ENCODE measurements at regions not wholly inside any gene's neighbourhood (a gene's known extent, or its start where the extent isn't known, plus 50 kb on each side); places are given as distances from the start of the nearest gene placed in this dataset.
"Not testable (repeated sequence)": the region's sequence is repeated elsewhere in the genome, so short reads cannot be mapped to it uniquely, and the experiment has no call there.

- no peaks in the 10 kb centered on the region for H3K9me3 ChIP-seq (ENCODE audit: insufficient read depth, low read depth, low read length)
- no peaks in the 10 kb centered on the region for H3K36me3 ChIP-seq (ENCODE audit: insufficient read depth, low read depth, low read length)
- no peak overlapping the region for H3K9ac ChIP-seq (ENCODE audit: low read depth, low read length)
- H3K4me3 ChIP-seq (ENCODE audit: low read length) = no peak overlapping the region
- no peaks in the 10 kb centered on the region for H3K27me3 ChIP-seq (ENCODE audit: insufficient read depth, low read length)
- no peak overlapping the region for H3K27ac ChIP-seq (ENCODE audit: low read length)
- no peaks in the 10 kb centered on the region for H3K4me1 ChIP-seq (ENCODE audit: insufficient read depth, low read length)
These were observed 485.4 kb downstream of the USP25 start for GRCh38 chr21:16215193-16215592.

DNA sequence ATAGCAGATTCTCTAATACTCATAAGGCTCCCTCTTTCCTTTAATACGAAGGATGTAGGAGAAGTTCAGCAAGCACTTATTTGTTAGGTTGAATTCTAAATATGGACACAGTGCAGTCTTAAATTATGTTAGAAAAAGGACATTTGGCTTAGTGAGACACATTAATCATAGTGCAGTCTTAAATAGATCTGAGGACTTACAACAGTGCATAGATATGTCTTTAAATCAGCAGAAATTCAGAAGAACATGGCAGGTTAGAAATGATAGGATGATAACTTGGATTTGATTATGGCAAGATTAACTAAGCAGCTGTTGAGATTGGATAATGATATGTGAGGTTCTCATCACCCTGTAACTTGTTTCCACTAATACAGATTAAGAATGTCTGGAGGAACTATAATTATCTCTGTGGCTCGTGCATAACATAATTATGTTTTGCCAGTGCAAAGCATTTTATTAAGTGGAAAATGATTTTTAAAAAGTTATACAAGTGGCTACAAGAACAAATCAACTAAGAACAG lies 485.9 kb downstream of the USP25 start:
- no peak overlapping the region for H3K4me3 ChIP-seq (ENCODE audit: low read length)
- H3K27me3 ChIP-seq (ENCODE audit: insufficient read depth, low read length) = no peaks in the 10 kb centered on the region
- no peaks in the 10 kb centered on the region for H3K4me1 ChIP-seq (ENCODE audit: insufficient read depth, low read length)
- no peak overlapping the region for H3K27ac ChIP-seq (ENCODE audit: low read length)
- no peaks in the 10 kb centered on the region for H3K36me3 ChIP-seq (ENCODE audit: insufficient read depth, low read depth, low read length)
- H3K9me3 ChIP-seq (ENCODE audit: insufficient read depth, low read depth, low read length) = no peaks in the 10 kb centered on the region
- no peak overlapping the region for H3K9ac ChIP-seq (ENCODE audit: low read depth, low read length)

GRCh38 chr21:16216288-16216962 lies 486.6 kb downstream of the USP25 start:
- Histone ChIP-seq H3K9me3 (ENCODE audit: insufficient read depth, low read depth, low read length) (no peaks in the 10 kb centered on the region), H3K9ac (ENCODE audit: low read depth, low read length) (no peak overlapping the region)

DNA sequence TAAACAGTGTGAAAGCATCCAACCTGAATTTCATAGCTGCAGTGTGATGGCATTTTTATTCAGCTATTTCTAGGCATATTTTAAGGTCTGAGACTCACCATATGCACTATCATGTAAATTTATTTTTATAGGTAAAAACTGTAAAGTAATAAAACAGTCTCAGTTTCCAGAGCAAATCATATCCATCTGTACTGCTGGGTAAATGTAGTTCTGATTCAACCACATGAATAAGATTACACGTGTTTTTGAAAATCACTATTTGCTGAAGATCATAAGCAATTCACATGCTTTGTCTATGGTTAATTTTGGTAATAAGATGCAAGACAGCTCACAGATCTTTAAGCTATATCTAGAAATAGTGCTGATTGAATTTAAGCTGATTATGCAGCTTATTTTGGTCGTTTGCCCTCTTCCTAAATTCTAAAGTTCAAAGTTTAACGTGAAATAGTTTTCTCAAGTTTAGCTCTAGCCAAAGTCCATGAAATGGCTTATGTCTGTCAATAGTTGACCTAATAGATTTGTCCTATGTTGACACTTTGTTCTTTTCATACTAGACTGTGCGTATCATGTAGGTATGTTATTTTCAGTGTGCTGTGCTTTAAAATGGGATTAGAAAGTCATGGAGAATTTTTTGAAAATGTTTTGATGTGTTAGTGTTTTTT lies 489.0 kb downstream of the USP25 start:
- Histone ChIP-seq H3K4me3 (ENCODE audit: low read length) (no peak overlapping the region), H3K9me3 (ENCODE audit: insufficient read depth, low read depth, low read length) (no peaks in the 10 kb centered on the region), H3K4me1 (ENCODE audit: insufficient read depth, low read length) (no peaks in the 10 kb centered on the region), H3K9ac (ENCODE audit: low read depth, low read length) (no peak overlapping the region), H3K36me3 (ENCODE audit: insufficient read depth, low read depth, low read length) (no peaks in the 10 kb centered on the region), H3K27ac (ENCODE audit: low read length) (no peak overlapping the region), H3K27me3 (ENCODE audit: insufficient read depth, low read length) (no peaks in the 10 kb centered on the region)

More at GRCh38 chr21:16216288-16216962, 486.6 kb downstream of the USP25 start:
- Histone ChIP-seq H3K4me1 (ENCODE audit: insufficient read depth, low read length) (no peaks in the 10 kb centered on the region), H3K27ac (ENCODE audit: low read length) (no peak overlapping the region), H3K4me3 (ENCODE audit: low read length) (no peak overlapping the region), H3K36me3 (ENCODE audit: insufficient read depth, low read depth, low read length) (no peaks in the 10 kb centered on the region), H3K27me3 (ENCODE audit: insufficient read depth, low read length) (no peaks in the 10 kb centered on the region)

DNA sequence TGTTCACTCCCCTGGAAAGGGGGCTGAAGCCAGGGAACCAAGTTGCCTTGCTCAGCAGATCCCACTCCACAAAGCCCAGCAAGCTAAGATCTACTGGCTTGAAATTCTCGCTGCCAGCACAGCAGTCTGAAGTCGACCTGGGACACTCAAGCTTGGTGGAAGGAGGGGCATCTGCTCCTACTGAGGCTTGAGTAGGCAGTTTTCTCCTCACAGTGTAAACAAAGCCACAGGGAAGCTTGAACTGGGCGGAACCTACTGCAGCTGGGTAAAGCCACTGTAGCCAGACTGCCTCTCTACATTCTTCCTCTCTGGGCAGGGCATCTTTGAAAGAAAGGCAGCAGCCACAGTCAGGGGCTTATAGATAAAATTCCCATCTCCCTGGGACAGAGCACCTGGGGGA lies 495.0 kb downstream of the USP25 start:
- not testable (repeated sequence) for H3K27ac ChIP-seq (ENCODE audit: low read length); H3K27me3 ChIP-seq (ENCODE audit: insufficient read depth, low read length); H3K9me3 ChIP-seq (ENCODE audit: insufficient read depth, low read depth, low read length); H3K4me1 ChIP-seq (ENCODE audit: insufficient read depth, low read length); H3K4me3 ChIP-seq (ENCODE audit: low read length); H3K9ac ChIP-seq (ENCODE audit: low read depth, low read length); H3K36me3 ChIP-seq (ENCODE audit: insufficient read depth, low read depth, low read length)

GRCh38 chr21:16239659-16240265 lies 510.0 kb downstream of the USP25 start:
- H3K9ac ChIP-seq (ENCODE audit: low read depth, low read length) = no peak overlapping the region
- H3K9me3 ChIP-seq (ENCODE audit: insufficient read depth, low read depth, low read length) = no peaks in the 10 kb centered on the region
- no peak overlapping the region for H3K4me3 ChIP-seq (ENCODE audit: low read length)
- H3K36me3 ChIP-seq (ENCODE audit: insufficient read depth, low read depth, low read length) = no peaks in the 10 kb centered on the region
- peaks cover 15% of the 10 kb centered on the region; the same call in 1 of the 2 replicates for H3K4me1 ChIP-seq (ENCODE audit: insufficient read depth, low read length)
- H3K27me3 ChIP-seq (ENCODE audit: insufficient read depth, low read length) = peaks cover 43% of the 10 kb centered on the region
- H3K27ac ChIP-seq (ENCODE audit: low read length) = no peak overlapping the region

GRCh38 chr21:16241016-16241415 lies 511.2 kb downstream of the USP25 start:
- Histone ChIP-seq H3K9me3 (ENCODE audit: insufficient read depth, low read depth, low read length) (no peaks in the 10 kb centered on the region), H3K27ac (ENCODE audit: low read length) (no peak overlapping the region), H3K4me3 (ENCODE audit: low read length) (no peak overlapping the region), H3K9ac (ENCODE audit: low read depth, low read length) (no peak overlapping the region), H3K27me3 (ENCODE audit: insufficient read depth, low read length) (peaks cover 43% of the 10 kb centered on the region), H3K4me1 (ENCODE audit: insufficient read depth, low read length) (peaks cover 15% of the 10 kb centered on the region; the same call in 1 of the 2 replicates), H3K36me3 (ENCODE audit: insufficient read depth, low read depth, low read length) (no peaks in the 10 kb centered on the region)

DNA sequence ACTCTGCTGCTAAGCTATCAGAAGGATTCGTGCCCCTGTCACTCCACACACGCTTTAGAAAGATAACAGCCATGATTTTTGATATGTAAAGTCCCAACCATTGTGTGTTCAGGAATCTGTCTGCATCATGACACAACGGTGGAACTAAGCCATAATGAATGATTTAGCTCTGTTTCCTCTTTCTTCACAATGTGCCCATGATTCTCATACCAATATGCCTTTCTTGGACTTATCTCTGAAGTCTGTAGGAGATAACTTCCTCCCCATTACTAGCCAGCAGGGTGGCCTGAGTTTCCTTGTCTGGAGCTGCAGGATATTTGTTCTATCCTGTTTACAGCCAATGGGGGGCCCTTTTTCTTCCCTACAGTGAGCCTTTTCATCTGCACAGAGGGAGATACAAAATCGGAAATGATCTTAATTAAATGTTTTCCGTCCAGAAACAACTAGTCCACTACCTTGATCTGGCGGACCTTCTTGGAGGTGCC lies 511.7 kb downstream of the USP25 start:
- no peak overlapping the region for H3K27ac ChIP-seq (ENCODE audit: low read length)
- peaks cover 15% of the 10 kb centered on the region; the same call in 1 of the 2 replicates for H3K4me1 ChIP-seq (ENCODE audit: insufficient read depth, low read length)
- peak overlapping the region; percentile 10; the same call in 1 of the 2 replicates for H3K4me3 ChIP-seq (ENCODE audit: low read length)
- peaks cover 43% of the 10 kb centered on the region for H3K27me3 ChIP-seq (ENCODE audit: insufficient read depth, low read length)
- no peaks in the 10 kb centered on the region for H3K9me3 ChIP-seq (ENCODE audit: insufficient read depth, low read depth, low read length)
- H3K9ac ChIP-seq (ENCODE audit: low read depth, low read length) = no peak overlapping the region
- H3K36me3 ChIP-seq (ENCODE audit: insufficient read depth, low read depth, low read length) = no peaks in the 10 kb centered on the region

- Histone ChIP-seq H3K4me3 (ENCODE audit: low read length) (no peak overlapping the region), H3K9me3 (ENCODE audit: insufficient read depth, low read depth, low read length) (no peaks in the 10 kb centered on the region), H3K4me1 (ENCODE audit: insufficient read depth, low read length) (peaks cover 15% of the 10 kb centered on the region; the same call in 1 of the 2 replicates), H3K27me3 (ENCODE audit: insufficient read depth, low read length) (peaks cover 43% of the 10 kb centered on the region), H3K27ac (ENCODE audit: low read length) (no peak overlapping the region), H3K36me3 (ENCODE audit: insufficient read depth, low read depth, low read length) (no peaks in the 10 kb centered on the region), H3K9ac (ENCODE audit: low read depth, low read length) (no peak overlapping the region)
These were observed 513.6 kb downstream of the USP25 start for GRCh38 chr21:16243396-16243795.

DNA sequence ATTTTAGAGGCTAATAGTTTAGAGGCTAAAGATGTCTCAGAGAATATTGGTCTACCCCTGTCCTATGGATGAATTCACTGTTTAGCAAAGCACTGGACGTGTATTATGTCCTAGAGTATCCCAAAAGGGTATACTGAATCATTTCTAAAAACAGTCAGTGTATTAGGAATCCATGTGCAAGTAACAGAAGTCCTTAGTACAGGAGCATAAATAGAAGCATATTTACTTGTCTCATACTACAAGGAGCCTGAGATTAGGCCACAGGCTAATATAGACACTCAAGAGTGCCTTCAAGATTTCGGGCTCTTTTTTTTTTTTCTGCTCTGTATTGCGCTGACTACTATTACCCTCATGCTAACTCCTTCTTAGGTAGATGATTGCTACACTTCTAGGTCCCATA lies 518.9 kb downstream of the USP25 start:
- Histone ChIP-seq H3K9ac (ENCODE audit: low read depth, low read length) (no peak overlapping the region), H3K36me3 (ENCODE audit: insufficient read depth, low read depth, low read length) (no peaks in the 10 kb centered on the region), H3K4me3 (ENCODE audit: low read length) (no peak overlapping the region), H3K9me3 (ENCODE audit: insufficient read depth, low read depth, low read length) (no peaks in the 10 kb centered on the region), H3K4me1 (ENCODE audit: insufficient read depth, low read length) (no peaks in the 10 kb centered on the region), H3K27me3 (ENCODE audit: insufficient read depth, low read length) (peaks cover under 1% of the 10 kb centered on the region), H3K27ac (ENCODE audit: low read length) (no peak overlapping the region)

- Histone ChIP-seq H3K36me3 (ENCODE audit: insufficient read depth, low read depth, low read length) (no peaks in the 10 kb centered on the region), H3K9me3 (ENCODE audit: insufficient read depth, low read depth, low read length) (no peaks in the 10 kb centered on the region), H3K4me3 (ENCODE audit: low read length) (no peak overlapping the region), H3K4me1 (ENCODE audit: insufficient read depth, low read length) (no peaks in the 10 kb centered on the region), H3K9ac (ENCODE audit: low read depth, low read length) (no peak overlapping the region), H3K27ac (ENCODE audit: low read length) (no peak overlapping the region), H3K27me3 (ENCODE audit: insufficient read depth, low read length) (no peaks in the 10 kb centered on the region)
These were observed 520.5 kb downstream of the USP25 start for GRCh38 chr21:16250273-16250672.
